HG02623 (cell line): ENCODE measurements at regions not wholly inside any gene's neighbourhood (a gene's known extent, or its start where the extent isn't known, plus 50 kb on each side); places are given as distances from the start of the nearest gene placed in this dataset.
A peak's percentile ranks its signal among the peaks of the same experiment; 100 is the strongest.

ENCODE experiments used
- ATAC-seq: cut with Tn5 transposase; IDR thresholded peaks from one replicate; pipeline ENCODE4 v1.9.1; 2021; ENCODE audit warnings: moderate library complexity; ENCODE audit not compliant: unreplicated experiment

- ATAC-seq = peak; percentile 35
These were observed 64.4 kb upstream of the TM9SF2 start for GRCh38 chr13:99436686-99437416.

DNA sequence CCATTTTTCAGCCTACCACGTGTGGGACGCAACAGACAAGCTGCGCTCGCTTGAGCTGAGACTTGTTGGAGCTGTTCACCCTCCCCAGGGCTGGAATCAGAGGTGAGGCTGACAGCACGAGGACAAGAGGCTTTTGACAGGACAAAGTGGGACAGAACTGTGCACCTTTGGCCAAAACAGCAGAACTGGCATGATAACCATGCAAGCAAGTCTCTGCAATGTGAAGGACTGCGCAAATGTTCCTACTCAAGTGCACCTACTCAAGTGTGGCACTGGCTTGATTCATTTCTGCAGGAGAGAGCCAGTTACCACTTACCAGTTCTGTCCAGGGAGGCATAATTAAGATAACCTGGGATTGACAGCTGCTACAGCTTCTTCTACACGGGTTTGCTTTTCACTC lies 62.2 kb upstream of the TM9SF2 start:
- no peak for ATAC-seq

DNA sequence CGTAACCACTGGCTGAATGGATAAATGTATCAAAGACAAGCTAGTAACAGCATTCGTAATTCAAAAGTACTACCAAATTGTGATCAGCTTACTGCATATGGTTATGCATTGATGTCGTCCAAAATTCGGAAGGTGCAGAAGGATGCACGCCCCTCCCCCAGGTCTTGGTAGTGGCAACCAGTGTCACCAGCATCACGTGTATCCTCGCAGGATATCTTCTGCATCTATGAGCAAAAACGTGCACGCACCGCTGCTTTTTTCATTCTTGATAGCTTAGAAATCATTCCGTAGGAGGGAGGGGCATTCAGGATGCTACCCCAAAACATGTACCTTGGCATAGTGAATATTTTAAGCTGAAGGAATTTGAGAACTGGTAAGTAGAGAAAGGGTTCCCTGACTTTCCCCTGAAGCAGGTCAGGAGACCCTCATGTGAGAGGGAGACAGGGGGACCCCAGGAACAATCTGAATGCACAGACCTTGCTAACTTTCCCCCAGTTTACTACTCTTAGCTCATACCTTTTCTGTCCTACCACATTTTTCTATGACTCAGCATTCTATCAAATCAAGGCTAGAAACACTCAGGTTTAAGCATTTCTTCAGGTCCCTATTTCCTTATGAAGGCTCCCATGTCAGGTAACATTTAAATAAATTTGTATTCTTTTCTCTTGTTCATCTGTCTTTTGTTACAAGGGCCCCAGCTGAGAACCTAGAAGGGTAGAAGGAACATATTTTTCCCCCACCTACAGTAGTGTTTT lies 61.2 kb upstream of the TM9SF2 start:
- ATAC-seq = no peak

GRCh38 chr13:99442273-99442895 lies 58.9 kb upstream of the TM9SF2 start:
- no peak for ATAC-seq

- no peak for ATAC-seq
These were observed 55.0 kb upstream of the TM9SF2 start for GRCh38 chr13:99446242-99446641.

GRCh38 chr13:99448546-99448945 lies 52.7 kb upstream of the TM9SF2 start:
- no peak for ATAC-seq

DNA sequence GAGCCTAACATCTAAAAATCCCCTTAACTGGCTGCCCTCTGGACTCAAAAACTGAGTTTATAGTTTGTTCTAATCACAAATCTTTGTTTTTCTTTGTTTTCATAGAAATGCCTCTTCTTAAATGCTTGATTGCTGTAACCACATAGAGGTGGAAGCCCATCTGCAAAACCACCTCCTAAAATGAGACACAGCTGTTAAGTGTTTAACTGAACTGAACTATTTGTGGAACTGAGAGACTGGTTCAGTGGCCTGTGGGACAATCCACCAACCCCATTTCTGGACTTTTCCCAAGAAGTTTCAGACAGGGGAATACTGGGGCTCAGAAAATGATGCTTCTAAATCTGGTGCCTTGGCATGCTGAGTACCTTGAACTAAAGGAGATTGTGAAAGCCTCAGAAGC lies 50.9 kb upstream of the TM9SF2 start:
- no peak for ATAC-seq
